HG02852 (cell line): ENCODE measurements at regions not wholly inside any gene's neighbourhood (a gene's known extent, or its start where the extent isn't known, plus 50 kb on each side); places are given as distances from the start of the nearest gene placed in this dataset.

ENCODE experiments used
- ATAC-seq: cut with Tn5 transposase; IDR thresholded peaks from one replicate; pipeline ENCODE4 v1.9.1; 2021; ENCODE audit warnings: mild to moderate bottlenecking, moderate library complexity; ENCODE audit not compliant: unreplicated experiment

- ATAC-seq, result no peak
Observed at GRCh38 chr1:114314576-114314975, 160.9 kb upstream of the SYT6 start.

DNA sequence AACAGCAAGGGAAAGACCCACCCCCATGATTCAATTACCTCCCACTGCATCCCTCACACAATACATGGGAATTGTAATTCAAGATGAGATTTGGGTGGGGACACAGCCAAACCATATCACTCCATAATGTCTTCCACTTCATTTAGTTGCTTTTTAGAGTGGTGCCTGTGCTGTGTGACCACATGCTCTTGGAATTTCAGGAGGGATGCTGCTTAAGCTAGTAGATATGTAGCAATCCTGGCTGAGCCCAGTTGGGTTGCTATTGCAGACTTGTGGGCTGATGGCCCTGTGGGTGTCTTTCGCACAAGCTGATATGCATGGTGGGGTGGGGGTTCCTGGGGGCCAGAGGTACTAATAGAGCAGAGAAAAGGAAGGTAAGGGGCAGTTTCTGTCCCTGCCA lies 160.4 kb upstream of the SYT6 start:
- ATAC-seq, result no peak

DNA sequence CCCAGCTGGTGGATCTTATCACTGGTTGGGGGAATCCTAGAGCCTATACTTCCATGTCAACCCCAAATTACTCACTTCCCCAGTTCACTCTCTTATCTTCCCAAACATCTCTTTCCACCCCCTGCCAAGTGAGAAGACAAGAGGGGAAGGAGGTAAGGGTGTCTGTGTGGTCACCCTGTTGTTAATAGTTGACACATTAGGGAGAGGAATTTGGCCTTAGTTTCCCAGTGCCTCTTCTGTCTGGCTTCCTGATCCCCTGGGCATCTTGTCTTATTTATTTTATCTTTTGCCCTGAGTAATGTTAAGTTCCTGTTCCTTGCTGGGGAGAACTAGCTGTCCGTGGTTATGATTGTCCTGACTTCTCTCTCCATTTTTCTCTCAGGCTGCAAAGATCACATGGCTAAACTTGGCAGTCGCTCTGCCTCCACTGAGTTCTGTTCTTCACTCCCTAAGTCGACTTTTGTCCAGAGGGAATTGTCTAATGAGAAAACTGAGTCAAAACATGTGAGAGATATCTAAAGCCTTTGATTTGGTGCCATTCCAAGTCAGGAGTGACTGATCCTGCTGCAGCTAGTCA lies 157.1 kb upstream of the SYT6 start:
- no peak for ATAC-seq

DNA sequence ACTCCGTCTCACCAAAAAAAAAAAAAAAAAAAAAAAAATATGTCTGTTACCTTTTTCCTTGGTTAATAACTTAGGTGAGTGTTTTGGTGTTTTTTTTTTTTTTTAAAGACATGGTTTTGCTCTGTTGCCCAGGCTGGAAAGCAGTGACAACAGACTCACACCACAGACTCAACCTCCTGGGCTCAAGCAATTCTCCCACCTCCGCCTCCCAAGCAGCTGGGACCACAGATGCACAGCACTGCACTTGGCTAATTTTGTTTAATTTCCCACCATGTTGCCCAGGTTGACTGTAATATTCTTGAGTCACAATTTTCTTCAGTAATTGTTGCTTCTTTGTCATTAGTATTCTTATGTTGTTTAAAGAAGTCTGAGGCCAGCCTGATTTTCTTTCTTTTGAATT lies 149.2 kb upstream of the SYT6 start:
- ATAC-seq, result no peak

GRCh38 chr1:114299331-114299975 lies 145.8 kb upstream of the SYT6 start:
- ATAC-seq, result no peak

GRCh38 chr1:114298008-114298407 lies 144.3 kb upstream of the SYT6 start:
- ATAC-seq, result no peak

- ATAC-seq, result no peak
Observed at GRCh38 chr1:114296413-114296812, 142.7 kb upstream of the SYT6 start.

DNA sequence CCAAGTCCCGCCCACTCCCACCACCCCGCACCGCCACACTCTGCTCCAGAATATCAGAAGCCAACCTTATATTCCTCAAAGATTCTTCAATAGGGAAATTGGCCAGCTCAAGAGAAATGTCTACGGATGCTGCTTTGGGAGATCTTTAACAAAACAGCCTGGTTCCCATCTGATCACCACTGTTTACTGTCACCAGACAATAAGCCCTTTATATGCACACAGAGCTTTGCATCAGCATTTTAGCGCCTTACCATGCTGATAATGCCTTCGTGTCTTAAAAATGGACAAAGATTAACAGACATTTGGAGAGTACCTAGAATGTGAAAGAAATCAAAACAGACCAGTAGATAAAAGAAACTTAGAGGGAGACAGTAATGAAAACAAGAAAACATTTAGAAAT lies 141.7 kb upstream of the SYT6 start:
- no peak for ATAC-seq

DNA sequence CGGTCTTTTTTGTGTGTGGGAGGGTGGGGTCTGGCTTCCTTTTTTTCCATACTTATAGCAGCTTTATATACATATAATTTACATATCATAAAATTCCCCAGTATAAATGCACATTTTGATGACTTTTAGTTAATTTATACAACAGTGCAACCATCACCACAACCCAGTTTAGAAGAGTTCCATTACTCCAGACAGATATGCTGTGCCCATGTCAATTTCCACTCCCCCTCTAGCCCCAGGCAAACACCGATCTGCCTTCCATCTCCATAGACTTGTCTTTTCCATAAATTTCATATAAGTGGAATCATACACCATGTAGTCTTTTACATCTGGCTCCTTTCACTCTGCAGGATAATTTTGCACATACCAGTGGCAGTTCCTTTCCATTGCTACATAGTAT lies 139.2 kb upstream of the SYT6 start:
- no peak for ATAC-seq

DNA sequence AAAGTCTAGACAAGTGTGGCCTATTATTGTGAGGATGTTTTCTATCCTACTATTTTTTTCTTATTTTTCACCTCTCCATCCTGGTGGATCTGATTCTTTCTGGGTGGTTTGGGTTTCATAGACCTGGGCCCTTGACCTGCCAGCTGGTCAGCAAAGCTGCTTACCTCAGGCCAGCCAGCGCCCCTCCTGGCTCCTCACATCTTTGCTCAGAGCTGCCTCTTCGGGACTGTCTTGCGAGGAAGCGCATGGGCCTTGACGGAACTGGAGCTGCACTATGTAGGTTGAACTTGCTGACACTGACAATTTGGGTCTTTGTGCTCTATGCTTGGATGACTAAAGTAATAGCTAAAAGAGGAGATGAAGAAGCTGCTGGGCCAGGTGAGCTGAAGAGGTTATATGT lies 138.5 kb upstream of the SYT6 start:
- no peak for ATAC-seq

DNA sequence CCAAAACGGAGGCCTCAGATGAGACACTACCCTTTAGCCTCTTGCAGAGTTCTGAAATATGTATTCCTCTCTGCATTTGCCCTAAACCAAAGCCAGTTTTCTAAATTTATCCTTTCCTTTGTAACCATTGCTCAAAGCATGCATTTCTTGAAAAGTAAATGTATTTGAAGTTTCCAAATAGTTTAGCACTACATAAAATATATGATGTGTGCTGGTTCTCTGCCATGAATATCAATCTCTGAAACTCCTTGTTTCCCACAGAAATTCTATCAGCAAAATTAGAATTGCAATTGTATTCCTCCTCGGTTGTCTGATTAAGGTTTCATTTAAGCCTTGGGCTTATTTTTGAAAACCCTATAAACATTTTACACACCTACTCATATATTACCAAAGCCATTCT lies 137.1 kb upstream of the SYT6 start:
- no peak for ATAC-seq

DNA sequence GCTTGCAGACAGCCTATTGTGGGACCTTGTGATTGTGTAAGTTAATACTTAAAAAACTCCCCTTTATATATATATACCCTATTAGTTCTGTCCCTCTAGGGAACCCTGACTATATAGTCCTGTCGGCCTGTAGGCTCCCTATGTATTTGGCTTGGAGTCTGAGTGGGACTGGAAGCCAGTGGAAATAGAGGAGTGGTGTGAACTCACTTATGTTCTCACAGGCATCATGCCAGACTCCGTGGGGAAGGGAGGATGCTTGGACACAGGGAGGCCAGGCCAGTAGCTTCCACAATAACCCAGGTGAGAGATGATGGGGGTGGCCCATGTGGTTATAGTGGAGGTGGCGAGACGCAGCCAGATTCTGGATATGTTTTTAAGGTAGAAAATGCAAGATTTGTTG lies 136.7 kb upstream of the SYT6 start:
- no peak for ATAC-seq

DNA sequence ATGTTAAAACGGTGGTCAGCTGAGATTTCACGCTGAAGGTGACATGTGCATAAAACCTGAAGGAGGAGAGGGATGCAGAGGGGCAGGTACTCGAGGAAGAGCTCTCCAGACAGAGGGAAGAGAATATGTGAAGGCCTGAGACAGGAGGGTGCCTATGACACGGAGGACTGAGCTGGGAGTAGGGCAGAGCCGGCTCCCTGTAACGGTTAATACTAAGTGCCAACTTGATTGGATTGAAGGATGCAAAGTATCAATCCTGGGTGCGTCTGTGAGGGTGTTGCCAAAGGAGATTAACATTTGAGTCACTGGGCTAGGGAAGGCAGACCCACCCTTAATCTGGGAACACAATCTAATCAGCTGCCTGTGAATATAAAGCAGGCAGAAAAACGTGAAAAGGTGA lies 136.2 kb upstream of the SYT6 start:
- ATAC-seq, result no peak

DNA sequence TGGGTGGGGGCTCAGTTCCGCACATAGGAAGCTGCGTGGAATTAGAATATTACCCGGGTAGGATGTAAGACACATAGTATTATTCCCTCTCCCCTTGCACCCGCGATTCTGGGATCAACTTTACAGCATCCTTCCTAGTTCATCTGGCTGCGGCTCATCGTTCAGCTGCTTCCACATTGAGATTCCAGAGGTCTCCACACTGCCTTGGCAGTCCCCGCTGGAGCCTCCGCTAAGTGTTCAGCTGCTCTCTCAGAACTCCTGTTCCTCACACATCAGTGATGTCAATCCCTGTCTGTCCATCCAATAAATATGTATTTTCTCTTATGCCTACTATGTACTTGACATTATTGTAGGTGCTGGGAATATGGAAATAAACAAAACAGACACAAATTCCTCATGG lies 135.6 kb upstream of the SYT6 start:
- no peak for ATAC-seq

GRCh38 chr1:114286960-114287359 lies 133.3 kb upstream of the SYT6 start:
- no peak for ATAC-seq

DNA sequence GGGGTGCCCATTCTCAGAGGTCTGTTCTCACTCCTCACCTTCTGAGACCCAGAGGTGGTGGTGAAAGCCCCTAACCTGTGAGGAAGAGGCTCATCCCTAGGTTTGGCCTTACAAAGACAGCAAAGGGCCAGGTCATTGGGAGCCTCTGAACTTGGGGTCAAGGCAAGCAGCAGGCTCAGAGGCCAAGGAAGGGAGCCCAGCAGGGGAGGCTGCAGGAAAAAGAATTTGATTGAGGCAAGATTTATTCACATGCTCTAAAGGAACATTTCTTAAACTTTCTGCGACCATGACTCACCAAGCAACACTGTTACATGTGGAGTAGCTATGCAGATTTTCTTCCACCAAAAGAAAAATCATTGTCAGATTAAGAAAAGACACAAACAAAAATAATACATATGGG lies 132.5 kb upstream of the SYT6 start:
- ATAC-seq, result no peak

GRCh38 chr1:114282751-114283403 lies 129.2 kb upstream of the SYT6 start:
- peak; percentile 89 for ATAC-seq

DNA sequence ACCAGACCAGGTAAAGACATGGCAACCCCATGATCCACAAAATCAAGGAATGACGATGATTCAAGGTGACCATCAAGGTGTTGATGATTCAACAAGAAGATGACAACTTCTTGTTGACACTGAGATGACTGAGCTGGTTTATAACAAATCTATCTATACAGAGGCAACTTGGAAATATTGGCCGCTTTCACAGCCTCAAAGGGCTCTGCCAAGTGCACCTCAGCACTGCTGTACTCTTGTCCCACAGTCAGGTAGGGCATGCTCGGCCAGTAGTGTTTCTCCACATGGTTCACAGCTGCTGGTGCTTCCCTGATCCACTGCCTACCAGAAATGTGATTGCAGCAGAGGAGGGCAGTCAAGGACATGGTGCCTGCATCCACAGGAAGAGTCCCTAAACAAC lies 125.2 kb upstream of the SYT6 start:
- ATAC-seq, result no peak

GRCh38 chr1:114278430-114278829 lies 124.8 kb upstream of the SYT6 start:
- ATAC-seq, result no peak

DNA sequence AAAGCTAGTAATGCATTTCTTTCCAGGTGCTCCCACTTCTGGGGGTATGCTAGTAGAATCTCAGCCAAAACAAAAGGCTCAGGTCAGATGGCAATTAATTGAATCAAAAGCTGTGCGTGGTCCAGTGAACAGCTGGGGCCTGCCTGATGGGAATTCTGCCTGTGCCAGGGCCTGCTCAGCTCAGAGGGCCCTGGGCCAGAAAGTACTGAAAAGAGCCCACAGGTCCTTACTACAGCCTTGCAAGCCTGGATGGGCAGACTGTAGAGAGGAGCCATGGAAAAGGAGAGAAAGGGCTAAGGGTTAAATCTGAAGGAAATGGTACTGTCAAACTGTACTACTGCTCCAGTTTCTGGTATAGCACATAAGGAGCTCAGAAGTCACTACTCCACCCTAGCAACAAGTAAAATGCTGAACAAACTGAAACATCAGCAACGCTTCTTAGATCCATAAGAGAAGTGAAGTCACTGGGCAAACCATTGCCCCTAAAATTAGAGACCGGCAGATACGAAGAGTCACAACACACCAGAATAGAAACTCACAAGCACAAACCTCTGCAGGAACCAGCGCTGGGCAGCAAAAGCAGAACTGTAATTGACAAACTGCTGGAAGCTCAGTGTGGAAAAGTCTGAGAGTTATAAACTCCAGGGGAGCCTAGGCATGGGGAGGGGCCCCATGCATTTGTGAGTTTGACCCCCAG lies 121.1 kb upstream of the SYT6 start:
- ATAC-seq, result no peak

- no peak for ATAC-seq
Observed at GRCh38 chr1:114272593-114272992, 118.9 kb upstream of the SYT6 start.

GRCh38 chr1:114270718-114271117 lies 117.0 kb upstream of the SYT6 start:
- ATAC-seq, result no peak
